Endothelial cell (in vitro differentiated cells): ENCODE measurements at regions not wholly inside any gene's neighbourhood (a gene's known extent, or its start where the extent isn't known, plus 50 kb on each side); places are given as distances from the start of the nearest gene placed in this dataset.
"Not testable (repeated sequence)": the region's sequence is repeated elsewhere in the genome, so short reads cannot be mapped to it uniquely, and the experiment has no call there.

Experiments used
- DNase-seq: peaks from one replicate; pipeline ENCODE4 v3.0.0; 2021; ENCODE audit warnings: low spot score
- H3K27ac Mint-ChIP-seq: one replicate; pipeline ENCODE4 v1.8.0; 2021; ENCODE audit warnings: mixed read lengths, inconsistent platforms; ENCODE audit not compliant: unreplicated experiment
- H3K27me3 Mint-ChIP-seq: one replicate; pipeline ENCODE4 v1.8.0; 2021; ENCODE audit warnings: mild to moderate bottlenecking, moderate library complexity, mixed read lengths, inconsistent platforms; ENCODE audit not compliant: unreplicated experiment
- H3K36me3 Mint-ChIP-seq: one replicate; pipeline ENCODE4 v1.8.0; 2021; ENCODE audit warnings: mild to moderate bottlenecking, low read depth, mixed read lengths, inconsistent platforms; ENCODE audit not compliant: unreplicated experiment
- H3K4me1 Mint-ChIP-seq: one replicate; pipeline ENCODE4 v1.8.0; 2021; ENCODE audit warnings: mild to moderate bottlenecking, mixed read lengths, inconsistent platforms; ENCODE audit not compliant: unreplicated experiment
- H3K4me3 Mint-ChIP-seq: one replicate; pipeline ENCODE4 v1.8.0; 2021; ENCODE audit warnings: mild to moderate bottlenecking, mixed read lengths, inconsistent platforms; ENCODE audit not compliant: unreplicated experiment
- H3K9me3 Mint-ChIP-seq: one replicate; pipeline ENCODE4 v1.8.0; 2021; ENCODE audit warnings: mixed read lengths, inconsistent platforms; ENCODE audit not compliant: unreplicated experiment
- TF ChIP-seq, protein P1 (sequence below): fragments of 200-600 bp; sonication (generic); IDR thresholded peaks from one replicate; pipeline ENCODE4 v1.5.0; 2021; ENCODE audit warnings: antibody characterized with exemption; ENCODE audit not compliant: unreplicated experiment

DNA sequence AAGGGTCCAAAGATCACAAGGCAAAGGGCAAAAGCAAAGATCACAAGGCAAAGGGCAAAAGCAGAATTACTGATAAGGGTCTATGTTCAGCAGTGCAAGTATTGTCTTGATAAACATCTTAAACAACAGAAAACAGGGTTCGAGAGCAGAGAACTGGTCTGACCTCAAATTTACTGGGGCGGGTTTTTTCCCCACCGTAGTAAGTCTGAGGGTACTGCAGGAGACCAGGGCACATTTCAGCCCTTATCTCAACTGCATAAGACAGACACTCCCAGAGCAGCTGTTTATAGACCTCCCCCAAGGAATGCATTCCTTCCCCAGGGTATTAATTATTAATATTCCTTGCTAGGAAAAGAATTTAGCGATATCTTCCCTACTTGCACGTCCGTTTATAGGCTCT lies 61.3 kb downstream of the ZNF860 start:
- not testable (repeated sequence) for H3K27me3 Mint-ChIP-seq, H3K9me3 Mint-ChIP-seq, H3K36me3 Mint-ChIP-seq

DNA sequence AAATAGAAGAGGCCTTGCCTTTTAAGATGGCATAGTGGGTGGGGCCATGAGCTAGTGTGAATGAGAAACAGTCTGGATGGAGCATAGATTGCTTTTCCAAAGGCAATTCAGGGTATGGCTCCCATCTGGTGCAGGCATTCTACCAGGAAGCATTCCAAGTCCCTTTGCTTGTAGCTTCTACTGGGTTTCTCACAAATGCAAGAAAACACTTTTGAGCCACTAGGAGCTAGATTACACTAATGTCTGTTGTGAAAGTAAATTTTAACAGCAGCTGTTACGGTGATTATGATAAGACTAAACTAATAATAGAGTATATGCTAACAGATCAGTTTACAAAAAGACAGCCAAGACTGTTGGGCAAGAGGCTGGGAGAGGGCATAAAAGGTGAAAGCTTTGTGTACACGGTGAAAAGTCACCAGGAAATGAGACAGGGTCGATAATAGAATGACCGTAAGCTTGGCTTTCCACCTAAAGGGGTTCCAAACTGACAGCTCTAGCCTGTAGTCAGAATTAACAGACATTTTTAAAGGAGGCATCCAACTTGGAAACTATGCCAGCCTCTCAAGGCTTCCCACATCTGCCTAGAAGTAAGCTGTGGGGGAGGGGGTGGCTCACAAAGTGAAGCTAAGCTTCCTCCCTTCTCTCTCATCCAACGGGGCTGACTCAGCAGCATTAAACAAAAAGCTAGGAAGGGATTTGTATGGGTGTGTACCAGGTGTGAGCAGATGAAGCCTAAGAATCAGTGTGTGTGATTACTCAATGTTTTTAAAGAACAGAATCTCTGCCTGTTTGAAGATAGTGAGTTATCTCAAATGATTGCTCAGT lies 61.1 kb upstream of the GPD1L start:
- no peaks in the 10 kb centered on the region for H3K27me3 Mint-ChIP-seq
- no peak overlapping the region for H3K27ac Mint-ChIP-seq
- TF ChIP-seq, protein P1, sequence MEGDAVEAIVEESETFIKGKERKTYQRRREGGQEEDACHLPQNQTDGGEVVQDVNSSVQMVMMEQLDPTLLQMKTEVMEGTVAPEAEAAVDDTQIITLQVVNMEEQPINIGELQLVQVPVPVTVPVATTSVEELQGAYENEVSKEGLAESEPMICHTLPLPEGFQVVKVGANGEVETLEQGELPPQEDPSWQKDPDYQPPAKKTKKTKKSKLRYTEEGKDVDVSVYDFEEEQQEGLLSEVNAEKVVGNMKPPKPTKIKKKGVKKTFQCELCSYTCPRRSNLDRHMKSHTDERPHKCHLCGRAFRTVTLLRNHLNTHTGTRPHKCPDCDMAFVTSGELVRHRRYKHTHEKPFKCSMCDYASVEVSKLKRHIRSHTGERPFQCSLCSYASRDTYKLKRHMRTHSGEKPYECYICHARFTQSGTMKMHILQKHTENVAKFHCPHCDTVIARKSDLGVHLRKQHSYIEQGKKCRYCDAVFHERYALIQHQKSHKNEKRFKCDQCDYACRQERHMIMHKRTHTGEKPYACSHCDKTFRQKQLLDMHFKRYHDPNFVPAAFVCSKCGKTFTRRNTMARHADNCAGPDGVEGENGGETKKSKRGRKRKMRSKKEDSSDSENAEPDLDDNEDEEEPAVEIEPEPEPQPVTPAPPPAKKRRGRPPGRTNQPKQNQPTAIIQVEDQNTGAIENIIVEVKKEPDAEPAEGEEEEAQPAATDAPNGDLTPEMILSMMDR: no peak
- H3K36me3 Mint-ChIP-seq: peaks cover 9% of the 10 kb centered on the region
- no peak for DNase-seq
- no peak overlapping the region for H3K4me3 Mint-ChIP-seq
- H3K9me3 Mint-ChIP-seq: peaks cover 9% of the 10 kb centered on the region
- H3K4me1 Mint-ChIP-seq: no peaks in the 10 kb centered on the region

More for the DNA sequence above, 61.3 kb downstream of the ZNF860 start:
- H3K27ac Mint-ChIP-seq, DNase-seq, H3K4me3 Mint-ChIP-seq, H3K4me1 Mint-ChIP-seq: not testable (repeated sequence)

DNA sequence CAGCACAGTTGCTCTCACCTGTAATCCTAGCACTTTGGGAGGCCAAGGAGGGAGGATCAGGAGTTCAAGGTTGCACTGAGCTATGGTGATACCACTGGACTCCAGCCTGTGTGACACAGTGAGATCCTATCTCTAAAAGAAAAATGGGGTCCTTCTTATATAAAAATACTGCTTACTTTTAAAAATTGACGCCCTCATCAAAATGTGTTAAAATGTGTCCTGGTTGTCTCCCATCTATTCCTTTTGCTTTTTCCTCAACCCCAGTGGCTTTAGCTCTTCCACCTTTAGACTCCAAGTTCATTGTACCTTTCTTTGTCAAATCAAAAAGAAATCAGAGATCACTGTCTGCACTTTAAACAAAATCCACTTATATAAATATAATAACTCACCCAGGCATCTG lies 60.3 kb upstream of the GPD1L start:
- H3K27ac Mint-ChIP-seq: no peak overlapping the region
- H3K9me3 Mint-ChIP-seq: peaks cover 9% of the 10 kb centered on the region
- no peaks in the 10 kb centered on the region for H3K27me3 Mint-ChIP-seq
- no peaks in the 10 kb centered on the region for H3K4me1 Mint-ChIP-seq
- TF ChIP-seq, protein P1: no peak
- H3K36me3 Mint-ChIP-seq: peaks cover 9% of the 10 kb centered on the region
- no peak for DNase-seq
- peak overlapping the region; percentile 37 for H3K4me3 Mint-ChIP-seq

DNA sequence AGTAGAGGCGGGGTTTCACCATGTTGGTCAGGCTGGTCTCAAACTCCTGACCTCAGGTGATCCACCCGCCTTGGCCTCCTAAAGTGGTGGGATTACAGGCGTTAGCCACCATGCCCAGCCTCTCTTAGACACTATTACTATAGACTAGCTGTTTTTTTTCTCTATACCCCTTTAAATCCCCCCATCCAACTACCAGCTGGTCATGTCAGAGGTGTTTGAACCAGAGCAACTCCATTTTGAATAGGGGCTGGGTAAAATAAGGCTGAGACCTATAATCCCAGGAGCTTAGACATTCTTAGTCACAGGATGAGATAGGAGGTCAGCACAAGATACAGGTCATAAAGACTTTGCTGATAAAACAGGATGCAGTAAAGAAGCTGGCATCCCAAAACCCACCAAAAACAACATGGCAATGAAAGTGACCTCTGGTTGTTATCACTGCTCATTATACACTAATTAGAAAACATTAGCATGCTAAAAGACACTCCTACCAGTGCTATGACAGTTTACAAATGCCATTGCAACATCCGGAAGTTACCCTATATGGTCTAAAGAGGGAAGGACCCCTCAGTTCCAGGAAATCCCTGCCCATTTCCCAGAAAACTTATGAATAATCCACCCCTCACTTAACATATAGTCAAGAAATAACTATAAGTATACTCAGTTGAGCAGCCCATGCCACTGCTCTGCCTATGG lies 57.8 kb upstream of the GPD1L start:
- Mint-ChIP-seq H3K27me3 (peaks cover 2% of the 10 kb centered on the region), H3K27ac (no peak overlapping the region), H3K36me3 (peaks cover 4% of the 10 kb centered on the region), H3K4me1 (no peaks in the 10 kb centered on the region), H3K4me3 (no peak overlapping the region), H3K9me3 (no peaks in the 10 kb centered on the region)
- no peak for DNase-seq
- TF ChIP-seq, protein P1: no peak

DNA sequence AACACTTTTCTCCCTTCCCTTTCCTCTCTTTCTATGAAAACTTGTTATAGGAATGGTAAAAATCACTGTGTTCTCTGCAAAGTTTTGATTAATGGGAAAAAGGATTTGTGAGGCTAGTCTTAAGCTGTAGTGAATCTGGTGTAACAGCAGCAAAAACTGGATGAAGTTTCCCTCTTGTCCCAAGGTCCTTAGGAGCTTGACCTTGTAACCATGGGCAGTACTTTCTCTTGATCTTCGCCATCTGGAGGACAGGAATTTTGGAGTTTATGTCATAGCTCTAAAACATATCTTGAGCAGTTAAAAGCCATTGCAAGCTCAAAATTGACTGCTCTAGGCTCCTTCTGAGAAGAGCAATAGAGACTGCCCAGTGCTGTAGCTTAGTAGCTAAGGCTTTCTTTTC lies 56.5 kb upstream of the GPD1L start:
- Mint-ChIP-seq H3K4me1 (no peaks in the 10 kb centered on the region), H3K27me3 (peaks cover 2% of the 10 kb centered on the region), H3K4me3 (no peak overlapping the region), H3K27ac (no peak overlapping the region), H3K36me3 (peaks cover 4% of the 10 kb centered on the region), H3K9me3 (no peaks in the 10 kb centered on the region)
- no peak for DNase-seq
- TF ChIP-seq, protein P1: no peak

DNA sequence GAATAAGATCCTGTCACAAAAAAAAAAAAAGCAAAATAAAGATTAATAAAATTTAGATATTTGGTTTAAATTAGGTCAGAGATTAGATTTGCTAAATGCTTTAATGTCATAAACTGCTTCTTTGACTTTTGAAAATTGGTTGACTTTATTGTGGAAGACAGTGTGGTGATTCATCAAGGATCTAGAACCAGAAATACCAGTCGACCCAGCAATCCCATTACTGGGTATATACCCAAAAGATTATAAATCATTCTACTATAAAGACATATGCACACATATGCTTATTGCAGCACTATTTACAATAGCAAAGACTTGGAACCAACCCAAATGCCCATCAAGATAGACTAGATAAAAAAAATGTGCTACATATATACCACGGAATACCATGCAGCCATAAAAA lies 54.2 kb upstream of the GPD1L start:
- H3K9me3 Mint-ChIP-seq, DNase-seq, H3K4me3 Mint-ChIP-seq, H3K4me1 Mint-ChIP-seq, H3K27ac Mint-ChIP-seq, H3K27me3 Mint-ChIP-seq, H3K36me3 Mint-ChIP-seq: not testable (repeated sequence)

DNA sequence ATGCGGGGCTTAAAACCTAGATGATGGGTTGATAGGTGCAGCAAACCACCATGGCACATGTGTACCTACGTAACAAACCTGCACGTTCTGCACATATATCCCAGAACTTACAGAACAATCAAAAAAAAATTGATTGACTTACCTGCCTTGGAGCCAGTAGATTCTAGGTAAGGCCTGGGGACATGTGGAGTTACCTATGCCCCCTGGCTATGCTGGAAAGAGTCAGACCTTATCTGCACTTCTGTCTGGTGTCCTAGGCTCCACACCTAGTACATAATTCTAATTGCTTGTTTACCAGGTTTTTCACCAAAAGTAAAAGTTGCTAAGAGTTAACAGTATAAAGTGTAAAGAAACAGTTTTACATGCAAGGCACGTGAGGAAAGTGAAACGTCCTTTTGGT lies 53.6 kb upstream of the GPD1L start:
- not testable (repeated sequence) for H3K27me3 Mint-ChIP-seq, H3K27ac Mint-ChIP-seq, H3K4me3 Mint-ChIP-seq, H3K4me1 Mint-ChIP-seq, H3K9me3 Mint-ChIP-seq, H3K36me3 Mint-ChIP-seq, DNase-seq
